ENCODE measurements at regions not wholly inside any gene's neighbourhood (a gene's known extent, or its start where the extent isn't known, plus 50 kb on each side); places are given as distances from the start of the nearest gene placed in this dataset.
"Not testable (repeated sequence)": the region's sequence is repeated elsewhere in the genome, so short reads cannot be mapped to it uniquely, and the experiment has no call there.

DNA sequence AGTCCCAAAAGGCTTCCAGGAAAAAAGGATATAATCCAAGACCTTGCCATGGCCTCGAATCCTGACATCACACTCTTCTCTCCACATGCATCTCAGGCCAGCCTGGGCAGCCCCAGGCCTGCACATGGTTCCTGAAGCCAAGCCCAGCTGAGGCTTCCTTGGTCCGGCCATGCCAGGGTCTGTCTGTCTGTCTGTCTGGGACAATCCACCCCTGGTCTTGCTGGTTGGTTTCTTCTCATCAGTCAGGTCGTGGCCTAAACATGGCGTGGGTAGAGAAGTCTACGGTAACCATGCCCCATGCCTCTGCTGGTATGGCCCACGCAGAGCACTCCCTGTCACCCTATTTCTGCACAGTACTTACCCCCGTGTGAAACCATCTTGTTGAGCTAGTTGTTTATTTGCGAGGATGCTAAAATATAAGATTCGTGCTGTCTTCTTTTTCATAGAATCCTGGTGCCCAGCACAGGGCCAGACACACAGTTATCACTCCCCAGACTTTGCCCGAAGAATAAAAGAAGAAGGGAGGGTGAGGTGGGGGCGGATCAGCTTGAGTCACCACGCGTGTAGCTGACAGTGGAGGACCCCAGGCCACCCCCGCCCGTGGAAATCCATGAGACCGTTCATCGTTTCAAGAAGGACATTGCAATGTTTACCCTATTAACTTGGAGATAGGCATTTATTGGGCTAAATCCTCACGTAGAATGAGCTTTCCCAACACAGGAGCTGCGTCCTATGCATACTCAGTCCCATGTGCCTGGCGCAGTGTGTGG is 107.2 kb downstream of the RNASET2 start:
- no peak for DNase-seq (ENCODE audit: insufficient read length, low spot score)
- FAIRE-seq = no peak
- TF ChIP-seq, protein P1, sequence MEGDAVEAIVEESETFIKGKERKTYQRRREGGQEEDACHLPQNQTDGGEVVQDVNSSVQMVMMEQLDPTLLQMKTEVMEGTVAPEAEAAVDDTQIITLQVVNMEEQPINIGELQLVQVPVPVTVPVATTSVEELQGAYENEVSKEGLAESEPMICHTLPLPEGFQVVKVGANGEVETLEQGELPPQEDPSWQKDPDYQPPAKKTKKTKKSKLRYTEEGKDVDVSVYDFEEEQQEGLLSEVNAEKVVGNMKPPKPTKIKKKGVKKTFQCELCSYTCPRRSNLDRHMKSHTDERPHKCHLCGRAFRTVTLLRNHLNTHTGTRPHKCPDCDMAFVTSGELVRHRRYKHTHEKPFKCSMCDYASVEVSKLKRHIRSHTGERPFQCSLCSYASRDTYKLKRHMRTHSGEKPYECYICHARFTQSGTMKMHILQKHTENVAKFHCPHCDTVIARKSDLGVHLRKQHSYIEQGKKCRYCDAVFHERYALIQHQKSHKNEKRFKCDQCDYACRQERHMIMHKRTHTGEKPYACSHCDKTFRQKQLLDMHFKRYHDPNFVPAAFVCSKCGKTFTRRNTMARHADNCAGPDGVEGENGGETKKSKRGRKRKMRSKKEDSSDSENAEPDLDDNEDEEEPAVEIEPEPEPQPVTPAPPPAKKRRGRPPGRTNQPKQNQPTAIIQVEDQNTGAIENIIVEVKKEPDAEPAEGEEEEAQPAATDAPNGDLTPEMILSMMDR (IDR thresholded peaks at IDR 0.05; ENCODE audit: insufficient read depth, missing control alignments) = no peak

DNA sequence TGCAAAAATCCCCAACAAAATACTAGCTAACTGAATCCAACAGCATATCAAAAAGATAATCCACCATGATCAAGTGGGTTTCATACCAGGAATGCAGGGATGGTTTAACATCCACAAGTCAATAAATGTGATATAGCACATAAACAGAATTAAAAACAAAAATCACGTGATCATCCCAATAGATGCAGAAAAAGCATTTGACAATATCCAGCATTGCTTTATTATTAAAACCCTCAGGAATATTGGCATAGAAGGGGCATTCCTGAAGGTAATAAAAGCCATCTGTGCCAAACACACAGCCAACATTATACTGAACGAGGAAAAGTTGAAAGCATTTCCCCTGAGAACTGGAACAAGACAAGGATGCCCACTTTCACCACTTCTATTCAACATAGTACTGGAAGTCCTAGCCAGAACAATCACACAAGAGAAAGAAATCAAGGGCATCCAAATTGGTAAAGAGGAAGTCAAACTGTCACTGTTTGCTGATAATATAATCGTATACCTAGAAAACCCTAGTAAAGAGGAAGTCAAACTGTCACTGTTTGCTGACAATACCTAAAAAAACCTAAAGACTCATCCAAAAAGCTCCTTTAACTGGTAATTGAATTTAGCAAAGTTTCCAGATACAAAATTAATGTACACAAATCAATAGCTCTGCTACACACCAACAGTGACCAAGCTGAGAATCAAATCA is 109.8 kb downstream of the RNASET2 start:
- not testable (repeated sequence) for DNase-seq (ENCODE audit: insufficient read length, low spot score); FAIRE-seq

DNA sequence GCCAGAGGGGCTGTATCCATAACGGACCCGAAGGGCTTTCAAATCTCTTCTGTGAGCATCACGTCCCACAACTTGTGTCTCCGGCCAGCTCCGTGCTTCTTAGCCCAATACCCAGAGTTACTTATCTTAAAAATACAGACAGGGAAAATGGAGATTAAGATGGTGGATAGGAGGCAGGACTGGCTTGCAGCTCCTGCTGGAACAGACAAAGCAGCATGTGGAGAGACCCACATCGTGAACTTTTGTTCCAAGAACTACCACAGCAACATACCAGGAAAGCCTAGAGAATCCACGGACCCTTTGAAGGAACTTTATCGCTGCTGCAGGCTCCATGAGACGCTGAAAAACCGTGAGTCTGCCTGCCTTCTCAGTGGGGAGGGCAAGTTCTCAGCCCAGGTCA is 113.7 kb downstream of the RNASET2 start:
- DNase-seq (ENCODE audit: insufficient read length, low spot score) = no peak
- no peak for FAIRE-seq
- TF ChIP-seq, protein P1 (IDR thresholded peaks at IDR 0.05; ENCODE audit: insufficient read depth, missing control alignments) = no peak

DNA sequence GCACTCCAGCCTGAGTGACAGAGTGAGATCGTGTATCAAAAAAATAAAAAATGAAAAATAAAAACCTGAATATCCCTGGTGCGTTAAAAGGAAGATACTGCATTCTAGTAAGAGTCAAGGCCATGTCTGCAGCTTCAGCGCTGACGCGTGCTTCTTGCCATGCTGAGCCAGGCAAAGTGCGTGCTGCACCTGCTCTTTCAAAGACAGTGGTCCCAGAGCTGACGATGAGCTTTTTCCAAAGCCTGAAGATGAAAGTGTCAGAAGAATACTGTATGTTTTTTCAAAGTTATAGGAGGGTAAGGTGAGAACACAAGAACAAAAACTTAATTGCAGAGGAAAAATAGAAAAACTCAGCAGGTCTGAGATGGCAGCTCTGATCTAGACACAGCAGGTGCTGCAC is 115.1 kb downstream of the RNASET2 start:
- FAIRE-seq (no peak), DNase-seq (ENCODE audit: insufficient read length, low spot score) (no peak)
- TF ChIP-seq, protein P1 (IDR thresholded peaks at IDR 0.05; ENCODE audit: insufficient read depth, missing control alignments) = no peak

DNA sequence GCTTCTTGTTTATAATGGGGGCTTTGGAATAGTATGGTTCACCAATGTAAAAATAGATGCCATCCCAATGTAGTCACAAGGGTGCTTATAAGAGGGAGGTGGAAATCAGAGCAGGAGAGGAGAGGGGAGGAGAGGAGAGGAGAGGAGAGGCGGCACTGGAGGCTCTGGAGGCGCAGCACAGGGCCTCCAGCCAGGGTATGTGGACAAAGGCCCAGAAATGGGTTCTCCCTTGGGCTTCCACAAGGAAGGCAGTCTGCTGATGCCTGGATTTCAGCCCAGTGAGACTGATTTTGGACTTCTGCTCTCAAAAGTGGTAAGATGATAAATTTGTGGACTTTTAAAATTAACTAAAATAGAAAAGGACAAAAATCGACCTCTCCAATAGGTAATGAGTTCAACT is 116.8 kb downstream of the RNASET2 start:
- FAIRE-seq (no peak), DNase-seq (ENCODE audit: insufficient read length, low spot score) (no peak)
- TF ChIP-seq, protein P1 (IDR thresholded peaks at IDR 0.05; ENCODE audit: insufficient read depth, missing control alignments) = no peak

DNA sequence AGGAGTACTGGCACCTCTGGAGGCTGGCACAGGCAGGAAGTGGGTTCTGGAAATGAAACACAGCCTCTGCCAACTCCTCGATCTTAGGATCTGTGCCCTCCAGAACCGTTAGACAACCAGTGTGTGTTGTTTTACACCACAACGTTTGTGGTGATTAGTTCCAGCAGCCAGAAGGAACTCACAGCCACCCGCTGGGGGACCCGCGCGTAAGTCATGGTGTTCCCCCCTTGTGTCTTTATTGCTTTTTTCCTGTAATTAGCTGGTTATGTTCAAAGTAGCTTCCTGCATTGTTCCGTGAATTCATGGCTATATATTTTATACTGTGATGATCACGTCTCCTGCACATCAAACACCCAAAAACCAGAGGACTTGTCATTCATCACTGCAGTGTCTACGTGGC is 117.4 kb downstream of the RNASET2 start:
- DNase-seq (ENCODE audit: insufficient read length, low spot score) (no peak), FAIRE-seq (no peak)
- TF ChIP-seq, protein P1 (IDR thresholded peaks at IDR 0.05; ENCODE audit: insufficient read depth, missing control alignments) = no peak

DNA sequence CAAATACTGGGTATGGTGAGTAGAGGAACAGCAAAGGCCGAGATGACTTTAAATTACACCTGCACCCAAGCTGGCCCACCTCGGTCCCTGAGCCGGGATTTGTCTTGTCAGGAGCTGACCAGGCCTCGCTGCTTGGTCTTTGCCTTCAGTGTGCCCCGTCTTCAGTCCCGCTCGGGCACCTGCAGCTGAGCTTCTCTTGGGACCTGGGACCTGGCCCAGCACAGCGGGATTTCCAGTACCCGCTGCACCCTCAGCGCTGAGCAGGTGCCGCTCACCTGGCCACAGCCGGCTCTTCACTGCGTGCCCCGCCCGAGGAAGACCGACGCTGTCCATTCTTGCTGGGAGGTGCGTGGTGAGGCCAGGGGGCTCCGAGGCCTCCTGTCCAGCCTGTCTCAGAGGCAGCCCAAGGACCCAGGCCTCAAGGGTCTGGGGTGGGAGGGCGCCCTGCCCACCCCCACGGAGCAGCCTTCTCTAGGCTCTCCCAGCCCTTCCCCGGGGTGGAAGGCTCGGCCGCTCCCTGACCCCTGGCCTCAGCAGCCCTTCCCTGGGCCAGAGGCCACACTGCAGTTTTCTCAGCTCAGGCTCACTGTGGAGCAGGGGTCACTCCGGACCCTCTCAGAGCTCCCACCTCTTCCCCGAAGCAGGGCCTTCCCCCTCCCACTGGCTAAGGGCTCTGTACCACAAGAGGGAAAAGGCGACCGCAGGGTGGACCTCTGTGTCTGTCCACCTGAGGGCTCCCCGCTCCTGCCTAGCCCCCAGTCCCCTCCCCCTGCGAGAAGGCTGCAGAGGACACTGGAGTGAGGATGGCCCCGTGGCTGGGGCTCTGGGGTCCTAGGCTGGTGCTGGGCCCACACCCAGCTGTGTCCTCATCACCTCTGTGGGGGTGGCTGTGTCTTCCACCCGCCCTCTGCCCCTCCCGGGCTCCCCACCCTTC is 119.3 kb downstream of the RNASET2 start:
- DNase-seq (ENCODE audit: insufficient read length, low spot score) (no peak), FAIRE-seq (no peak)
- TF ChIP-seq, protein P1 (IDR thresholded peaks at IDR 0.05; ENCODE audit: insufficient read depth, missing control alignments) = no peak
